ENCODE measurements at regions not wholly inside any gene's neighbourhood (a gene's known extent, or its start where the extent isn't known, plus 50 kb on each side); places are given as distances from the start of the nearest gene placed in this dataset.

DNA sequence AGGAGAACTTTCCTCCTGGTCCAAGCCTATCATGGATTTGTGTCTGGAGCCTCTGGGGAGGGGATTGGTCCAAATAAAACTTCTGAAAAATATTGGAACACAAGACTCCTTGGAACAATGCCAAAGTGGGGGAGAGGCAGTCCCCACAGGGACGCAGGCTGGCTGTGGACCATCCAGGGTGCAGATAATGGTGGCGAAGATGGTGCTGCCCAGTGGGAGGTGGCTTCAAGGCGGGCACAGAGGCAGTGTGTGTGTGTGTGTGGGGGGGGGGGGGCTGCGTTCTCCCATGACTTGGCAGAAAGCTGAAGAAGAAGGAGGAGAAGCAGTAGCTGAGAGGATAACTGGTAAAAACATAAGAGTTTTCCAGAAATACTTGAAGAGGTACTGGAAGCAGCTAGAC is 186.4 kb downstream of the MELK start:
- H3K4me3 ChIP-seq = no peak overlapping the region
- H3K36me3 ChIP-seq (replicated peaks in 1 of 2) = no peaks in the 10 kb centered on the region
- H3K27me3 ChIP-seq = peaks cover 6% of the 10 kb centered on the region
- H3K9me3 ChIP-seq (replicated peaks in 1 of 3) = no peaks in the 10 kb centered on the region
- DNase-seq = no peak
- H3K4me1 ChIP-seq (replicated peaks in 1 of 2) = no peaks in the 10 kb centered on the region
- 44 to 59% (median 51%) methylated on average over 3 to 4 of the region's 4 CpGs for WGBS, 4 donors
- intact Hi-C loops (cut with DNase I) = loop anchor here in 1 of 2 donors (10.0 kb wide), 1 partner anchor 64 kb away; no protein-coding TSS in a partner anchor
- no peak overlapping the region for H3K27ac ChIP-seq
- no peak for TF ChIP-seq POLR2A (IDR thresholded peaks at IDR 0.05)
- TF ChIP-seq, protein P1, sequence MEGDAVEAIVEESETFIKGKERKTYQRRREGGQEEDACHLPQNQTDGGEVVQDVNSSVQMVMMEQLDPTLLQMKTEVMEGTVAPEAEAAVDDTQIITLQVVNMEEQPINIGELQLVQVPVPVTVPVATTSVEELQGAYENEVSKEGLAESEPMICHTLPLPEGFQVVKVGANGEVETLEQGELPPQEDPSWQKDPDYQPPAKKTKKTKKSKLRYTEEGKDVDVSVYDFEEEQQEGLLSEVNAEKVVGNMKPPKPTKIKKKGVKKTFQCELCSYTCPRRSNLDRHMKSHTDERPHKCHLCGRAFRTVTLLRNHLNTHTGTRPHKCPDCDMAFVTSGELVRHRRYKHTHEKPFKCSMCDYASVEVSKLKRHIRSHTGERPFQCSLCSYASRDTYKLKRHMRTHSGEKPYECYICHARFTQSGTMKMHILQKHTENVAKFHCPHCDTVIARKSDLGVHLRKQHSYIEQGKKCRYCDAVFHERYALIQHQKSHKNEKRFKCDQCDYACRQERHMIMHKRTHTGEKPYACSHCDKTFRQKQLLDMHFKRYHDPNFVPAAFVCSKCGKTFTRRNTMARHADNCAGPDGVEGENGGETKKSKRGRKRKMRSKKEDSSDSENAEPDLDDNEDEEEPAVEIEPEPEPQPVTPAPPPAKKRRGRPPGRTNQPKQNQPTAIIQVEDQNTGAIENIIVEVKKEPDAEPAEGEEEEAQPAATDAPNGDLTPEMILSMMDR (IDR thresholded peaks at IDR 0.05) = no peak

DNA sequence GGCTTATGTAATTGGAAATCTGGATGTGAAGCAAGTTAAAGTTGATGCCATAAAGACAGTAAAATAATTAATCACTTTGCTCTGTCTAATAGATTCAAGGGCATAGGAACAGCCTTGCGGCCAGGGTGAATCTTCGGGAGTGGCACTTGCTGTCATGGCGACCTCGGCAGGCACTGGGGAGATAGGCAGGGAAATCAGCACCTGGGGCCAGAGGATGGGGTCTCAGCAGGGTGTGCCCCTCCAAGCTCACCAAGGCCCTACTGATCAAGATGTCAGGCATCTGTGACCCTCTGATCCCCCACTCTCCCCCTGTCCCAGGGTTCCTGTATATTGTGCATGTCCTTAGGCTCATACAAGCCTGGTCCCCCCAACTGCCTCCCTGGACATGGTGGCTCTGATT is 187.3 kb downstream of the MELK start:
- H3K4me1 ChIP-seq (replicated peaks in 1 of 2) = no peaks in the 10 kb centered on the region
- intact Hi-C loops (cut with DNase I) = loop anchor here in 1 of 2 donors (10.0 kb wide), 1 partner anchor 65 kb away; no protein-coding TSS in a partner anchor
- peaks cover 6% of the 10 kb centered on the region for H3K27me3 ChIP-seq

DNA sequence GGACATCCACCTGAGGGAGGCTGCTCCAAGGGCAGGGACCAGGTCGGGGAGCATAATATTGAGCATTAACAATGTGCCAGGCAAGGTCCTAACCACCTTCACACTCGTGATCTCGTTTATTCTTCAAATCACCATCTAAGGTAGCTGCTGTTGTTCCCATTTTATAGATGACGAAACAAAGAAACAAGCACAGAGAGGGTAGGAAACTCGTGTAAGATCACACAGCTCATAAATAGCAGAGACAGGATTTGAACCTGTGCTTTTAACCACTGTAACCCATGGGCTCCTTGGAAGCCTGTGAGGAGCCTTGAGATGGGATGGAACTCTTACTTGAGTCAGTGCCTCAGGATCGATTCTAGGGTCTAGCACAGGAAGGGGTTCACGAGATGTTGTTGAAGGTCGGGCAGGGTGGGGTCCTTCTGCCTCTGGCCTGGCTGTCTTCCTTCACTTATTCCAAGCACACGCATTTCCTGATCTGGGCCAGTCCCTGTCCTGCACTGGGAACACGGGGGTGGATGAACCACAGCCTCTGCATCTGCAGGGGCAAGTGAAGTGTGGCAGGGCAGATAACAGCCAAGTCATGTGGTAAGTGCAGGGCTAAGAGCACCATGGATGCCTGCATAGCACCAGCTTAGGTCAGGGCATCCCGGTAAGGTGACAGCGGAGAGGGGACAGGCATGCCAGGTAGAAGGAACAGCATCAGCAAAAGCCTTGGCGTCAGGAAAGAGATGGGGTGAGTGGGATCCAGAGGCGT is 188.1 kb downstream of the MELK start:
- TF ChIP-seq POLR2A (IDR thresholded peaks at IDR 0.05) = no peak
- TF ChIP-seq, protein P1 (IDR thresholded peaks at IDR 0.05) = no peak
- DNase-seq = no peak
- H3K4me1 ChIP-seq (replicated peaks in 1 of 2) = no peaks in the 10 kb centered on the region
- H3K27me3 ChIP-seq = peaks cover 7% of the 10 kb centered on the region
- H3K9me3 ChIP-seq (replicated peaks in 1 of 3) = no peaks in the 10 kb centered on the region
- WGBS, 4 donors = 68 to 77% (median 73%) methylated on average over 12 to 14 of the region's 14 CpGs
- intact Hi-C loops (cut with DNase I) = no loop called here
- no peak overlapping the region for H3K27ac ChIP-seq
- no peak overlapping the region for H3K4me3 ChIP-seq
- no peaks in the 10 kb centered on the region for H3K36me3 ChIP-seq (replicated peaks in 1 of 2)

More for the DNA sequence above, 187.3 kb downstream of the MELK start:
- WGBS, 4 donors = 17 to 54% (median 41%) methylated on average over 4 of the region's 4 CpGs
- H3K36me3 ChIP-seq (replicated peaks in 1 of 2) = no peaks in the 10 kb centered on the region
- peak in 1 of 7 donors; percentile 4 for DNase-seq
- H3K9me3 ChIP-seq (replicated peaks in 1 of 3) = no peaks in the 10 kb centered on the region
- TF ChIP-seq, protein P1 (IDR thresholded peaks at IDR 0.05) = no peak
- TF ChIP-seq POLR2A (IDR thresholded peaks at IDR 0.05) = no peak
- H3K27ac ChIP-seq = no peak overlapping the region
- H3K4me3 ChIP-seq = no peak overlapping the region

DNA sequence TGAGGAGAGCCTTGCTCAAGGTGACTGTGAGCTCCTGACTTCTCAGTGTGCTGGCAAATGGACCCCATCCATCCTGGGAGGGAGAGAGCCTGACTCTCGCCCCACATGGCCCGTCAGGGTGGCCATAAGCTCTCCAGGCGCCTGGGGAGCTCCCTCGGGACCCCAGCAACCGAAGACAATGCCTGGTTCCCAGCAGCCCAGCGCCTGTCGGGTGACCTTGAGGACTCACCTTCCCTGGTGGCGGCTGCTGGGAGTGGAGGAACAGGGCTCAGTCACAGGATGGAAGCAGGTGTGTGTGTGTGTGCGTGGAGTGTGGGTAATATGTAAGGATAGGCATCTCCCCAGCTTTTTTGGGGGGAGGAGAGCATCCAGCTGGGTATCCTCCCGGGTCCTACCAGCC is 190.3 kb downstream of the MELK start:
- H3K4me1 ChIP-seq (replicated peaks in 1 of 2) = no peaks in the 10 kb centered on the region
- no peak for DNase-seq
- WGBS, 4 donors = 47 to 82% (median 55%) methylated on average over 2 to 10 of the region's 10 CpGs
- TF ChIP-seq, protein P1 (IDR thresholded peaks at IDR 0.05) = no peak
- TF ChIP-seq POLR2A (IDR thresholded peaks at IDR 0.05) = no peak
- intact Hi-C loops (cut with DNase I) = no loop called here
- H3K36me3 ChIP-seq (replicated peaks in 1 of 2) = no peaks in the 10 kb centered on the region
- no peaks in the 10 kb centered on the region for H3K9me3 ChIP-seq (replicated peaks in 1 of 3)
- H3K27ac ChIP-seq = no peak overlapping the region
- peaks cover 4% of the 10 kb centered on the region for H3K27me3 ChIP-seq
- H3K4me3 ChIP-seq = no peak overlapping the region

Data from adrenal gland (tissue), 9 donors.